Glutamatergic neuron (in vitro differentiated cells): ENCODE measurements at regions not wholly inside any gene's neighbourhood (a gene's known extent, or its start where the extent isn't known, plus 50 kb on each side); places are given as distances from the start of the nearest gene placed in this dataset.

Experiments used
- DNase-seq: peaks from one replicate; pipeline ENCODE4 v3.0.0; 2022
- H3K27ac Mint-ChIP-seq: one replicate; pipeline ENCODE4 v1.8.0; 2020; ENCODE audit warnings: mild to moderate bottlenecking, mixed read lengths, inconsistent platforms; ENCODE audit not compliant: unreplicated experiment
- H3K27me3 Mint-ChIP-seq: one replicate; pipeline ENCODE4 v1.8.0; 2020; ENCODE audit warnings: mild to moderate bottlenecking, moderate library complexity, mixed read lengths, inconsistent platforms; ENCODE audit not compliant: unreplicated experiment
- H3K36me3 Mint-ChIP-seq: one replicate; pipeline ENCODE4 v1.8.0; 2020; ENCODE audit warnings: mild to moderate bottlenecking, mixed read lengths, inconsistent platforms; ENCODE audit not compliant: unreplicated experiment
- H3K4me1 Mint-ChIP-seq: one replicate; pipeline ENCODE4 v1.8.0; 2020; ENCODE audit warnings: mild to moderate bottlenecking, low read depth, mixed read lengths, inconsistent platforms; ENCODE audit not compliant: unreplicated experiment
- H3K4me3 Mint-ChIP-seq: one replicate; pipeline ENCODE4 v1.8.0; 2020; ENCODE audit warnings: mild to moderate bottlenecking, mixed read lengths, inconsistent platforms; ENCODE audit not compliant: unreplicated experiment
- H3K9me3 Mint-ChIP-seq: one replicate; pipeline ENCODE4 v1.8.0; 2020; ENCODE audit warnings: mild to moderate bottlenecking, moderate library complexity, mixed read lengths, inconsistent platforms; ENCODE audit not compliant: unreplicated experiment
- TF ChIP-seq, protein P1 (sequence below): fragments of 200-600 bp; sonication (generic); IDR thresholded peaks from one replicate; pipeline ENCODE4 v1.5.0; 2021; ENCODE audit not compliant: partially characterized antibody, unreplicated experiment

GRCh38 chr10:47244560-47245500, 55.2 kb upstream of the GDF10 start:
- DNase-seq = no peak
- H3K4me1 Mint-ChIP-seq = peaks cover 6% of the 10 kb centered on the region
- TF ChIP-seq, protein P1, sequence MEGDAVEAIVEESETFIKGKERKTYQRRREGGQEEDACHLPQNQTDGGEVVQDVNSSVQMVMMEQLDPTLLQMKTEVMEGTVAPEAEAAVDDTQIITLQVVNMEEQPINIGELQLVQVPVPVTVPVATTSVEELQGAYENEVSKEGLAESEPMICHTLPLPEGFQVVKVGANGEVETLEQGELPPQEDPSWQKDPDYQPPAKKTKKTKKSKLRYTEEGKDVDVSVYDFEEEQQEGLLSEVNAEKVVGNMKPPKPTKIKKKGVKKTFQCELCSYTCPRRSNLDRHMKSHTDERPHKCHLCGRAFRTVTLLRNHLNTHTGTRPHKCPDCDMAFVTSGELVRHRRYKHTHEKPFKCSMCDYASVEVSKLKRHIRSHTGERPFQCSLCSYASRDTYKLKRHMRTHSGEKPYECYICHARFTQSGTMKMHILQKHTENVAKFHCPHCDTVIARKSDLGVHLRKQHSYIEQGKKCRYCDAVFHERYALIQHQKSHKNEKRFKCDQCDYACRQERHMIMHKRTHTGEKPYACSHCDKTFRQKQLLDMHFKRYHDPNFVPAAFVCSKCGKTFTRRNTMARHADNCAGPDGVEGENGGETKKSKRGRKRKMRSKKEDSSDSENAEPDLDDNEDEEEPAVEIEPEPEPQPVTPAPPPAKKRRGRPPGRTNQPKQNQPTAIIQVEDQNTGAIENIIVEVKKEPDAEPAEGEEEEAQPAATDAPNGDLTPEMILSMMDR = no peak
- H3K4me3 Mint-ChIP-seq = no peak overlapping the region
- H3K27ac Mint-ChIP-seq = no peak overlapping the region
- H3K36me3 Mint-ChIP-seq = no peaks in the 10 kb centered on the region
- H3K27me3 Mint-ChIP-seq = peaks cover 4% of the 10 kb centered on the region
- peaks cover 5% of the 10 kb centered on the region for H3K9me3 Mint-ChIP-seq

DNA sequence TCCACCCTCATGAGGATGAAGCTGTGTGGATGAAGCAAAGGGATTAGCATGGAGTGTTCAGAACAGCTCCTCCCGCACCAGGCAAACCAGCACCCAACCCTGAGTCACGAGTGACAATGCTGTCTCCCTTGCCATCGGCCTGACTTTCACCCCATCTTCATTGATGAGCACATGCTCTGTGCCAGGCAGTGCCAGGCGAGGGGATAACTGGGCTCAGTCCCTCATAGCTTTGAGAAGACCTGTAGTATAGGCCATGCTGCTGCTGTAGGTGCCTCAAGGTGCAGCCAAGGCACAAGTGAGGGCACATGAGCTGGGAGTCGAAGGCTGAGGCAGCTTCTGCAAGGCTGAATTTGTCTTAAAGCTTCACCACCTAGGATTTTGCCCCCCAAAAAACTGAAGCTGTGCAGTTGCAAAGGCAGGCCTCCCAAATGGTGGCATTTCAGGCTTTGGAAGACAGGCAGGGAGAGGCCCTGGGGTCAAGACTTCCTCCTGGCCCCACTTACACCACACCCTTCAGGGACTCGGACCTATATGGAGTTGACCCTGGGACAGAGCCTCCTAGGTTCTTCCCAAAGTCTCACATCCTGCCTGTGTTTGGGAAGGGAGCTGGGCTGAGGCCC, 54.2 kb upstream of the GDF10 start:
- H3K9me3 Mint-ChIP-seq = peaks cover 5% of the 10 kb centered on the region
- H3K36me3 Mint-ChIP-seq = no peaks in the 10 kb centered on the region
- peaks cover 6% of the 10 kb centered on the region for H3K4me1 Mint-ChIP-seq
- peaks cover 4% of the 10 kb centered on the region for H3K27me3 Mint-ChIP-seq
- no peak overlapping the region for H3K27ac Mint-ChIP-seq
- no peak for DNase-seq
- H3K4me3 Mint-ChIP-seq = no peak overlapping the region
- TF ChIP-seq, protein P1 = no peak

DNA sequence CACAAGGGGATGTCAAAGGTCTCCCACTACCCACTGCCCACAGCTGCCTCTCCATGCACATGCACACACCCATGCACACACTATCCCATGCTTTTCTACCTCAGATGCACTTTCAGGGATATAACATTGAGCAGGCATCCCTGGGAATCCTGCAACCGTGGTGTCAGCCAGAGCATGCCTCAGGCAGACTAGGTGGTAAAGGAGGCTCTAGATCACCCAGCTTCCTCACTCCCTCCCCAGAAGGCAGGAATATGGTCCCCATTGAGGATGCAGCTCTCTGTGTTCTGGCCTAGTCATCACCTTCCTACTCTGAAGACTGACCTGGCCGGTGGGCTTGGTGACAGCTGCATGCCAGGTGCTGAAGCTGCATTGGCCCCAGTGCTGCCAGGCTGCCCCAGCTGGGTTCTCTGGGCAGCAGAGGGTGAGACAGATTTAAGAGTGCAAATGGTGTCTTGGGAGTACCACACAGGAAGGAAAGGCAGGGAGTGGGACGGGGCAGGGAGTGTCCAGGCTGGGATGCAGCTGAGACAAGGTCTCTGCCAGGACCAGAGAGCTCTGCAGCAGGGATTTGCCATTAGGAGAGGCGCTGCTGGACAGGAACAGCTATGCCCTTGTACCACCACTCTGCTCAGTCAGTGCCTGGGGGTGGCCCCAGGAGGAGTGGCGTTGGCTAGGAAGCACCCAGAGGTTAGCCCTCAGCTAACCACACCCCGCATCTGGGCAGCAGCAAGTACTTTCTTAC, 53.4 kb upstream of the GDF10 start:
- H3K4me3 Mint-ChIP-seq = no peak overlapping the region
- peaks cover 6% of the 10 kb centered on the region for H3K4me1 Mint-ChIP-seq
- TF ChIP-seq, protein P1 = no peak
- H3K27ac Mint-ChIP-seq = no peak overlapping the region
- DNase-seq = no peak
- H3K36me3 Mint-ChIP-seq = no peaks in the 10 kb centered on the region
- peaks cover 5% of the 10 kb centered on the region for H3K9me3 Mint-ChIP-seq
- peaks cover 4% of the 10 kb centered on the region for H3K27me3 Mint-ChIP-seq

DNA sequence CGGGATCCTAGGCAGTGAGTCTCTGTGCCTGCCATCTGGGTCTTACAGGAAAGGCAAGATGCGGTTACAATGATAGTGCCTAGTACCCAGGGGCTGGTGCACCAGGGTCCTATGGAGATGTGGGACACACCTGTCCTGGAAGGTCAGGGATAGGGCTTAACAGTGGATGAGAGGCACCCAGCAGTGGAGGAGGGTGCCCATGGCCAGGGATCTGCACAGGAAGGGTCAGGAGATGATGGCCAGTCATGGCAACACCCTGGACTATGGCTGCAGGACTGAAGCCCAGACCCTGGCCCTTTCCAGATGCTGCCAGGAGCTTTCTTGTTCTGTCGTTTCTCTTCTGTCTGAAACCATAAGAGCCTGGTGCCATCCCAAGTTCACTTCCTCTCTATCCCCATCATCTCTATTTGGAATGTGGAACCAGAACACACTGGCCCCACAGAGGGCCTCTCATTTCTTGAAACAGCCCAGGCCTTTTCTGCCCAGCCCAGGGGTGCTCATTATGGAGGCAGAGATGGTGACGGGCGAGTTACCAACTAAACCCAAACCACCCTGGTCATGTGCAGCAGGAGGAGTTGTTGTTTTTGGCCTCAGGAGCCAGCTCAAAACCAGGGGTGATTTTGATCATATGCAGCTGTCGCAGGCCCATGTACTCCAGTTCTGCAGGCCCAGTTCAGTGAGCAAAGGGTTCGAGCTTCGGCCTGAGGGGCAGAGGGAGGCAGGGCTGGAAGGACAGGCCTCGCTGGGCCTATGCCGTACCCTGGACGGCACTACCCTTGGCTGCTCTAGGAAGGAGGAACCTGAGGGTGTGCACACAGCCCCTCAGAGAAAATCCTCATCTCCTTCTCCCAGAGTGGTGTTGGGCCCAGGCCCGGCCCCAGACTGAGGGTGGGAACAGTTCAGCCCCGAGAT, 52.6 kb upstream of the GDF10 start:
- H3K9me3 Mint-ChIP-seq = peaks cover 5% of the 10 kb centered on the region
- DNase-seq = no peak
- TF ChIP-seq, protein P1 = no peak
- peaks cover 6% of the 10 kb centered on the region for H3K4me1 Mint-ChIP-seq
- H3K4me3 Mint-ChIP-seq = no peak overlapping the region
- no peak overlapping the region for H3K27ac Mint-ChIP-seq
- no peaks in the 10 kb centered on the region for H3K36me3 Mint-ChIP-seq
- H3K27me3 Mint-ChIP-seq = peaks cover 4% of the 10 kb centered on the region
